HEK293T (cell line): ENCODE measurements at regions not wholly inside any gene's neighbourhood (a gene's known extent, or its start where the extent isn't known, plus 50 kb on each side); places are given as distances from the start of the nearest gene placed in this dataset.

Experiments
- FOXA1 ChIP-seq: fragments of 450-650 bp; IDR thresholded peaks from 2 replicates; pipeline ENCODE4 v1.6.1; 2016; ENCODE audit warnings: mild to moderate bottlenecking
- L3MBTL2 ChIP-seq: fragments of 450-650 bp; conservative IDR thresholded peaks from 2 replicates; pipeline ENCODE4 v1.6.1; 2016; ENCODE audit warnings: mild to moderate bottlenecking
- SUZ12 ChIP-seq: fragments of 450-650 bp; IDR thresholded peaks from 2 replicates; pipeline ENCODE4 v1.6.1; 2016; ENCODE audit warnings: mild to moderate bottlenecking

DNA sequence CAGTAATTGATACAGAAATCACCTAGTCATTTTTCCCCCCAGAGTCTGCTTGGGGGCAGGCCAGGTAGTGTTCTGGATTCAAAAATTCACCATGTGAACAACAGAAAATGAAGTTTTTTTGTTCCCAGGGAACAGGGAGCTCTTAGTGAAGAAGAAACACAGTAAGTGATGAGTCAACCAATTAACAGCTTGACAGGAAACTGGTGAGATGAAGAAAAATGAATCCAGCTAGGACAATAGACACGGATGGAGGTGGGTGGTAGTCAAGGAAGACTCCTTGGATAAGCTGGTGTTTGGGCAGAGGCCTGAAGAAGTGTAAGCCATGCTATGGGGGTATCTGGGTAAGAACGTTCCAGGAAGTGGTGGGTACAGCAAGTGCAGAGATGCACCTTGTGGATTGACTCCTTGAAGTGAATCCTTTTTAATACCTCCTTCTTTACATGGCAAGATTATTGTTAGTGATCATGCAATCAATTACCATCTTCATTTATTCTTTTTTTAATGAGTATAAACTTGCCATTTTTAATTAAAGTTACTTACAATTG lies 339.9 kb upstream of the RGMA start:
- TF ChIP-seq SUZ12 = no peak
- TF ChIP-seq FOXA1 = no peak
- TF ChIP-seq L3MBTL2 = no peak
